ENCODE measurements at regions not wholly inside any gene's neighbourhood (a gene's known extent, or its start where the extent isn't known, plus 50 kb on each side); places are given as distances from the start of the nearest gene placed in this dataset.

DNA sequence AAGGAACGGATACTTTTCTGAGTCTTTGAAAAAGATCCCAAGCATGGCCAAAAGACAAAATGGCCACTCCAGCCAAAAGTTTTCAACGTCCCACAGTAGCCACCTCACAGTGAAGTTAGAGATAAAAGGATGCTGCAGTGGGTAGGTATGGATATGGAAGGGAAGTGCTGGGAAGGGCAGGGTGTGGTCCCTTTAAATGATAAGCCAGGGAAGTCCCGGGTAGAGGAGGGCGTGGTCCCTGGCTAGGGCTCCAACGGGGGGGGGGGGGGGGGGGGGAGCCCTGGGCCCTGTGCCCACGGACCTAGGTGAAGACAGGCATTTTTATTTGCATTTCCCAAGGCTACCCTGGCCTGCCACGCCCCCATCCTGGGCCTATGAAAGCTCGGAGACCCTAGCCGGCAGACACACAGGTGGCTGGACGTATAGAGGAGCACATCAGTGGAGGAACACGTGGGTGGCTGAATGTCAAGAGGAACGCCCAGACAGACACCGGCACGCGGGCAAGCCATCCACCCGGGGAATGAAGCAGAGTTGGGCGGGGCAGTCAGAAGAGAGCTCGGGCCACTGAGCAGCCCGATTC, 306.7 kb downstream of the NFIB start:
- no peaks in the 10 kb centered on the region for H4K20me1 ChIP-seq (ENCODE audit: insufficient read depth)
- TF ChIP-seq CTCF (conservative IDR thresholded peaks at IDR 0.05; ENCODE audit: low read depth, low read length) = no peak
- no peaks in the 10 kb centered on the region for H3K36me3 ChIP-seq (ENCODE audit: insufficient read depth)
- H3K4me1 ChIP-seq (ENCODE audit: low read depth, poor library complexity, severe bottlenecking) = no peaks in the 10 kb centered on the region
- no peak overlapping the region for H2AFZ ChIP-seq (ENCODE audit: low read depth)
- H3K27ac ChIP-seq = no peak overlapping the region
- no peak overlapping the region for H3K9ac ChIP-seq
- H3K79me2 ChIP-seq (ENCODE audit: insufficient read depth, low read depth) = no peaks in the 10 kb centered on the region
- no peak overlapping the region for H3K4me2 ChIP-seq
- no peaks in the 10 kb centered on the region for H3K27me3 ChIP-seq (ENCODE audit: insufficient read depth, low read depth)
- no peak overlapping the region for H3K4me3 ChIP-seq (IDR thresholded peaks at IDR 0.05; ENCODE audit: insufficient read depth, low read depth, low read length)

DNA sequence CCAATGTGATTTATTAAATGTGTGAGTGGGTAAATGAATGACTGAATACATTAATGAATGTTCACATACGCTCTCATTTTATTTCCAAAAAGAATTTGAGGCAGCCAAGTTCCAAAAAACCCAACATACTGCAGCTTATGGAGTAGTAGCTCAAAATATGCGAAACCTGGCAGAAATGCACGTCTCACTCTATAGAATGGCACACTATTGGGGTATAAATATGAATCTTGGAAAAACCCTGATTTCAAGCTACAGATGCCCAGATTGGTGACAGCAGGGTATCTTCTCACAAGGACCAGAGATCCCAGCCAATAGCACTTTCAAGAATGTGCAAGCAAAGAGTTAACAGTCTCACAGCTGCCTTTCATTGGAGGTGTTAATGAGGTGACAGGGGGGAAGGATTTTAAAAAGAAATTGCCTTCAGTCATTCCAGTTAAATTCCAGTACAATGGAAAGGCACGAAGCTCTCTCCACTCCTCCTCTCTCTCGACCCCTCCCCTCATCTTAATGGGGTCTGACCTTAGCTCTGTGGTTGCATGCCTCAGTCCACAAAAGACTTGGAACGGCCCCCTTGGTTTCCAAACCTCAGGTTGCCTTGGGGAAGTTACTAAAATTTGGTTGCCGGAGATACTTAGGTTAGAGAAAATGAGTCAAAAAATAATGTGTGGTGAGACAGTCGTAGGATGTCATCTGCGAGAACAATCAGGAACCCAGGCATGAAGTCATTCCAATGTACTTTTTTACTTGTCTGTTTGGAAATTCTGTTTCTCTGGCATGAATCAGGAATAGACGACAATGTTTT, 307.4 kb downstream of the NFIB start:
- Histone ChIP-seq H3K9ac (no peak overlapping the region), H3K4me2 (no peak overlapping the region), H3K4me1 (ENCODE audit: low read depth, poor library complexity, severe bottlenecking) (no peaks in the 10 kb centered on the region), H2AFZ (ENCODE audit: low read depth) (no peak overlapping the region), H3K27ac (no peak overlapping the region), H3K27me3 (ENCODE audit: insufficient read depth, low read depth) (no peaks in the 10 kb centered on the region), H3K36me3 (ENCODE audit: insufficient read depth) (no peaks in the 10 kb centered on the region), H3K4me3 (IDR thresholded peaks at IDR 0.05; ENCODE audit: insufficient read depth, low read depth, low read length) (no peak overlapping the region), H3K79me2 (ENCODE audit: insufficient read depth, low read depth) (no peaks in the 10 kb centered on the region), H4K20me1 (ENCODE audit: insufficient read depth) (no peaks in the 10 kb centered on the region)
- no peak for TF ChIP-seq CTCF (conservative IDR thresholded peaks at IDR 0.05; ENCODE audit: low read depth, low read length)

DNA sequence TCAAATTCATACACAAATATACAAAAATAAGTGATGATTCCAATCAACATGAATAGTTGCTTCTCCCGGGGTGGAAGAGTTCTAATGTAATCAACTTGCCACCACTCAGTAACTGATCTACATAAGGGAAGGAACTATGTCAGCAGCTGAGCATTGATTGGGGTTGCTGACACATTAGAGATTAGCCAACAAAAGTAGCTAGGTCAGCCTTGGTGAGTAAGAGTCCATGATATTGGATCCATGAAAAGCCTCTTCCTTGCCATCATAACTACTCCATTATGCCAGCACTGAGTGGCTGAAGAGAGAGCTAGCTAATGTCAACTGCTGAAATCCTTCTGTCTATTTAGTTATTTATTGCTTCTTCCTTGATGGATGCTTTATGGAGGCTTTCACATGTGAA, 309.8 kb downstream of the NFIB start:
- Histone ChIP-seq H3K27me3 (ENCODE audit: insufficient read depth, low read depth) (no peaks in the 10 kb centered on the region), H3K4me2 (no peak overlapping the region), H3K79me2 (ENCODE audit: insufficient read depth, low read depth) (no peaks in the 10 kb centered on the region), H3K9ac (no peak overlapping the region), H3K27ac (no peak overlapping the region), H4K20me1 (ENCODE audit: insufficient read depth) (no peaks in the 10 kb centered on the region), H3K4me3 (IDR thresholded peaks at IDR 0.05; ENCODE audit: insufficient read depth, low read depth, low read length) (no peak overlapping the region), H3K36me3 (ENCODE audit: insufficient read depth) (no peaks in the 10 kb centered on the region), H3K4me1 (ENCODE audit: low read depth, poor library complexity, severe bottlenecking) (no peaks in the 10 kb centered on the region), H2AFZ (ENCODE audit: low read depth) (no peak overlapping the region)
- TF ChIP-seq CTCF (conservative IDR thresholded peaks at IDR 0.05; ENCODE audit: low read depth, low read length) = no peak

- H2AFZ ChIP-seq (ENCODE audit: low read depth) = no peak overlapping the region
- H3K79me2 ChIP-seq (ENCODE audit: insufficient read depth, low read depth) = no peaks in the 10 kb centered on the region
- no peak overlapping the region for H3K27ac ChIP-seq
- no peak for TF ChIP-seq CTCF (conservative IDR thresholded peaks at IDR 0.05; ENCODE audit: low read depth, low read length)
- H4K20me1 ChIP-seq (ENCODE audit: insufficient read depth) = no peaks in the 10 kb centered on the region
- no peak overlapping the region for H3K4me2 ChIP-seq
- no peaks in the 10 kb centered on the region for H3K36me3 ChIP-seq (ENCODE audit: insufficient read depth)
- no peaks in the 10 kb centered on the region for H3K4me1 ChIP-seq (ENCODE audit: low read depth, poor library complexity, severe bottlenecking)
- H3K27me3 ChIP-seq (ENCODE audit: insufficient read depth, low read depth) = no peaks in the 10 kb centered on the region
- H3K9ac ChIP-seq = no peak overlapping the region
- H3K4me3 ChIP-seq (IDR thresholded peaks at IDR 0.05; ENCODE audit: insufficient read depth, low read depth, low read length) = no peak overlapping the region
Observed at GRCh38 chr9:13994240-13994639, 319.7 kb downstream of the NFIB start.

Data from KMS-11 (cell line).